ENCODE measurements at regions not wholly inside any gene's neighbourhood (a gene's known extent, or its start where the extent isn't known, plus 50 kb on each side); places are given as distances from the start of the nearest gene placed in this dataset.

GRCh38 chrX:42149281-42149680, 225.9 kb upstream of the CASK start:
- no peaks in the 10 kb centered on the region for H3K36me3 ChIP-seq (ENCODE audit: control insufficient read depth in 3 of 3, insufficient read depth in 2 of 3, low read depth in 1 of 3, low read length in 3 of 3)
- no peak overlapping the region for H3K4me3 ChIP-seq (ENCODE audit: low read depth in 1 of 3, low read length in 3 of 3)
- WGBS, 3 donors, result 64 to 78% (median 74%) methylated on average over 2 of the region's 2 CpGs
- no peak for FAIRE-seq
- H3K27ac ChIP-seq (ENCODE audit: low read depth in 1 of 3, low read length in 2 of 3), result no peak overlapping the region
- H3K27me3 ChIP-seq (ENCODE audit: control insufficient read depth in 3 of 3, insufficient read depth in 3 of 3, low read length in 3 of 3), result no peaks in the 10 kb centered on the region
- no peaks in the 10 kb centered on the region for H3K4me1 ChIP-seq (ENCODE audit: control insufficient read depth in 3 of 3, insufficient read depth in 2 of 3, low read depth in 1 of 3, low read length in 2 of 3)
- no peaks in the 10 kb centered on the region for H3K9me3 ChIP-seq (ENCODE audit: control insufficient read depth in 2 of 2, insufficient read depth in 1 of 2, low read depth in 1 of 2, low read length in 1 of 2)
- no peak for DNase-seq

GRCh38 chrX:42143866-42144592, 220.7 kb upstream of the CASK start:
- 64 to 82% (median 68%) methylated on average over 5 of the region's 5 CpGs for WGBS, 3 donors
- DNase-seq (no peak), FAIRE-seq (no peak)
- no peaks in the 10 kb centered on the region for H3K4me1 ChIP-seq (ENCODE audit: control insufficient read depth in 3 of 3, insufficient read depth in 2 of 3, low read depth in 1 of 3, low read length in 2 of 3)
- no peak overlapping the region for H3K27ac ChIP-seq (ENCODE audit: low read depth in 1 of 3, low read length in 2 of 3)
- no peaks in the 10 kb centered on the region for H3K36me3 ChIP-seq (ENCODE audit: control insufficient read depth in 3 of 3, insufficient read depth in 2 of 3, low read depth in 1 of 3, low read length in 3 of 3)
- H3K9me3 ChIP-seq (ENCODE audit: control insufficient read depth in 2 of 2, insufficient read depth in 1 of 2, low read depth in 1 of 2, low read length in 1 of 2), result peaks cover 0 to 4% of the 10 kb centered on the region in 2 donors
- H3K4me3 ChIP-seq (ENCODE audit: low read depth in 1 of 3, low read length in 3 of 3), result no peak overlapping the region
- H3K27me3 ChIP-seq (ENCODE audit: control insufficient read depth in 3 of 3, insufficient read depth in 3 of 3, low read length in 3 of 3), result no peaks in the 10 kb centered on the region

GRCh38 chrX:42140320-42140719, 217.0 kb upstream of the CASK start:
- FAIRE-seq (peak; percentile 36), DNase-seq (no peak)
- Histone ChIP-seq H3K9me3 (ENCODE audit: control insufficient read depth in 2 of 2, insufficient read depth in 1 of 2, low read depth in 1 of 2, low read length in 1 of 2) (peaks cover 4 to 7% of the 10 kb centered on the region in 2 donors), H3K36me3 (ENCODE audit: control insufficient read depth in 3 of 3, insufficient read depth in 2 of 3, low read depth in 1 of 3, low read length in 3 of 3) (no peaks in the 10 kb centered on the region), H3K27ac (ENCODE audit: low read depth in 1 of 3, low read length in 2 of 3) (no peak overlapping the region), H3K4me1 (ENCODE audit: control insufficient read depth in 3 of 3, insufficient read depth in 2 of 3, low read depth in 1 of 3, low read length in 2 of 3) (no peaks in the 10 kb centered on the region), H3K27me3 (ENCODE audit: control insufficient read depth in 3 of 3, insufficient read depth in 3 of 3, low read length in 3 of 3) (no peaks in the 10 kb centered on the region), H3K4me3 (ENCODE audit: low read depth in 1 of 3, low read length in 3 of 3) (no peak overlapping the region)

GRCh38 chrX:42135583-42136228, 212.4 kb upstream of the CASK start:
- no peak for FAIRE-seq
- H3K27ac ChIP-seq (ENCODE audit: low read depth in 1 of 3, low read length in 2 of 3), result no peak overlapping the region

GRCh38 chrX:42131856-42132255, 208.5 kb upstream of the CASK start:
- Histone ChIP-seq H3K36me3 (ENCODE audit: control insufficient read depth in 3 of 3, insufficient read depth in 2 of 3, low read depth in 1 of 3, low read length in 3 of 3) (no peaks in the 10 kb centered on the region), H3K27ac (ENCODE audit: low read depth in 1 of 3, low read length in 2 of 3) (no peak overlapping the region), H3K27me3 (ENCODE audit: control insufficient read depth in 3 of 3, insufficient read depth in 3 of 3, low read length in 3 of 3) (no peaks in the 10 kb centered on the region), H3K9me3 (ENCODE audit: control insufficient read depth in 2 of 2, insufficient read depth in 1 of 2, low read depth in 1 of 2, low read length in 1 of 2) (no peaks in the 10 kb centered on the region), H3K4me1 (ENCODE audit: control insufficient read depth in 3 of 3, insufficient read depth in 2 of 3, low read depth in 1 of 3, low read length in 2 of 3) (no peaks in the 10 kb centered on the region), H3K4me3 (ENCODE audit: low read depth in 1 of 3, low read length in 3 of 3) (no peak overlapping the region)
- FAIRE-seq, result no peak
- peak in 1 of 2 donors; percentile 12 for DNase-seq

More at GRCh38 chrX:42135583-42136228, 212.4 kb upstream of the CASK start:
- no peak overlapping the region for H3K4me3 ChIP-seq (ENCODE audit: low read depth in 1 of 3, low read length in 3 of 3)
- 85 to 95% (median 86%) methylated on average over 1 of the region's 1 CpG for WGBS, 3 donors
- H3K9me3 ChIP-seq (ENCODE audit: control insufficient read depth in 2 of 2, insufficient read depth in 1 of 2, low read depth in 1 of 2, low read length in 1 of 2), result peaks cover 4 to 7% of the 10 kb centered on the region in 2 donors
- no peaks in the 10 kb centered on the region for H3K4me1 ChIP-seq (ENCODE audit: control insufficient read depth in 3 of 3, insufficient read depth in 2 of 3, low read depth in 1 of 3, low read length in 2 of 3)
- no peak for DNase-seq
- H3K27me3 ChIP-seq (ENCODE audit: control insufficient read depth in 3 of 3, insufficient read depth in 3 of 3, low read length in 3 of 3), result no peaks in the 10 kb centered on the region
- H3K36me3 ChIP-seq (ENCODE audit: control insufficient read depth in 3 of 3, insufficient read depth in 2 of 3, low read depth in 1 of 3, low read length in 3 of 3), result no peaks in the 10 kb centered on the region

- DNase-seq (no peak), FAIRE-seq (no peak)
- no peak overlapping the region for H3K4me3 ChIP-seq (ENCODE audit: low read depth in 1 of 3, low read length in 3 of 3)
- no peak overlapping the region for H3K27ac ChIP-seq (ENCODE audit: low read depth in 1 of 3, low read length in 2 of 3)
- WGBS, 3 donors, result 79 to 87% (median 83%) methylated on average over 3 of the region's 3 CpGs
- H3K36me3 ChIP-seq (ENCODE audit: control insufficient read depth in 3 of 3, insufficient read depth in 2 of 3, low read depth in 1 of 3, low read length in 3 of 3), result no peaks in the 10 kb centered on the region
- H3K4me1 ChIP-seq (ENCODE audit: control insufficient read depth in 3 of 3, insufficient read depth in 2 of 3, low read depth in 1 of 3, low read length in 2 of 3), result no peaks in the 10 kb centered on the region
- H3K27me3 ChIP-seq (ENCODE audit: control insufficient read depth in 3 of 3, insufficient read depth in 3 of 3, low read length in 3 of 3), result no peaks in the 10 kb centered on the region
- no peaks in the 10 kb centered on the region for H3K9me3 ChIP-seq (ENCODE audit: control insufficient read depth in 2 of 2, insufficient read depth in 1 of 2, low read depth in 1 of 2, low read length in 1 of 2)
These were observed 205.9 kb upstream of the CASK start for GRCh38 chrX:42129022-42129940.

GRCh38 chrX:42128587-42128986, 205.2 kb upstream of the CASK start:
- FAIRE-seq (no peak), DNase-seq (no peak)
- Histone ChIP-seq H3K4me1 (ENCODE audit: control insufficient read depth in 3 of 3, insufficient read depth in 2 of 3, low read depth in 1 of 3, low read length in 2 of 3) (no peaks in the 10 kb centered on the region), H3K27ac (ENCODE audit: low read depth in 1 of 3, low read length in 2 of 3) (no peak overlapping the region), H3K36me3 (ENCODE audit: control insufficient read depth in 3 of 3, insufficient read depth in 2 of 3, low read depth in 1 of 3, low read length in 3 of 3) (no peaks in the 10 kb centered on the region), H3K9me3 (ENCODE audit: control insufficient read depth in 2 of 2, insufficient read depth in 1 of 2, low read depth in 1 of 2, low read length in 1 of 2) (no peaks in the 10 kb centered on the region), H3K27me3 (ENCODE audit: control insufficient read depth in 3 of 3, insufficient read depth in 3 of 3, low read length in 3 of 3) (no peaks in the 10 kb centered on the region), H3K4me3 (ENCODE audit: low read depth in 1 of 3, low read length in 3 of 3) (no peak overlapping the region)
- WGBS, 3 donors, result 41 to 53% (median 47%) methylated on average over 4 of the region's 4 CpGs

GRCh38 chrX:42128020-42128419, 204.7 kb upstream of the CASK start:
- DNase-seq (no peak), FAIRE-seq (no peak)
- 70 to 88% (median 78%) methylated on average over 2 of the region's 2 CpGs for WGBS, 3 donors
- Histone ChIP-seq H3K27me3 (ENCODE audit: control insufficient read depth in 3 of 3, insufficient read depth in 3 of 3, low read length in 3 of 3) (no peaks in the 10 kb centered on the region), H3K4me1 (ENCODE audit: control insufficient read depth in 3 of 3, insufficient read depth in 2 of 3, low read depth in 1 of 3, low read length in 2 of 3) (no peaks in the 10 kb centered on the region), H3K27ac (ENCODE audit: low read depth in 1 of 3, low read length in 2 of 3) (no peak overlapping the region), H3K4me3 (ENCODE audit: low read depth in 1 of 3, low read length in 3 of 3) (no peak overlapping the region), H3K36me3 (ENCODE audit: control insufficient read depth in 3 of 3, insufficient read depth in 2 of 3, low read depth in 1 of 3, low read length in 3 of 3) (no peaks in the 10 kb centered on the region), H3K9me3 (ENCODE audit: control insufficient read depth in 2 of 2, insufficient read depth in 1 of 2, low read depth in 1 of 2, low read length in 1 of 2) (no peaks in the 10 kb centered on the region)

All from small intestine (tissue), 7 donors.